GM21447 (cell line): ENCODE measurements at regions not wholly inside any gene's neighbourhood (a gene's known extent, or its start where the extent isn't known, plus 50 kb on each side); places are given as distances from the start of the nearest gene placed in this dataset.

Experiments
- ATAC-seq: cut with Tn5 transposase; IDR thresholded peaks from one replicate; pipeline ENCODE4 v1.9.1; 2021; ENCODE audit not compliant: unreplicated experiment

GRCh38 chr2:45337481-45337880 is 273.6 kb downstream of the SRBD1 start:
- no peak for ATAC-seq

GRCh38 chr2:45334205-45334604 is 276.9 kb downstream of the SRBD1 start:
- no peak for ATAC-seq

GRCh38 chr2:45332567-45332966 is 278.5 kb downstream of the SRBD1 start:
- no peak for ATAC-seq

- no peak for ATAC-seq
These were observed 279.0 kb downstream of the SRBD1 start for GRCh38 chr2:45332094-45332493.

- no peak for ATAC-seq
These were observed 279.7 kb downstream of the SRBD1 start for GRCh38 chr2:45331410-45331786.

- ATAC-seq = no peak
These were observed 280.2 kb downstream of the SRBD1 start for GRCh38 chr2:45330637-45331409.

- ATAC-seq = no peak
These were observed 281.0 kb downstream of the SRBD1 start for GRCh38 chr2:45330108-45330507.

GRCh38 chr2:45329045-45329677 is 281.9 kb downstream of the SRBD1 start:
- ATAC-seq = no peak

- no peak for ATAC-seq
These were observed 282.7 kb downstream of the SRBD1 start for GRCh38 chr2:45328264-45328870.

- no peak for ATAC-seq
These were observed 287.7 kb downstream of the SRBD1 start for GRCh38 chr2:45323344-45323743.

GRCh38 chr2:45320956-45321355 is 290.1 kb downstream of the SRBD1 start:
- no peak for ATAC-seq

GRCh38 chr2:45319683-45320455 is 291.2 kb downstream of the SRBD1 start:
- ATAC-seq = no peak

- no peak for ATAC-seq
These were observed 292.4 kb downstream of the SRBD1 start for GRCh38 chr2:45318686-45319085.

- ATAC-seq = no peak
These were observed 294.3 kb downstream of the SRBD1 start for GRCh38 chr2:45316576-45317338.

GRCh38 chr2:45315861-45316260 is 295.2 kb downstream of the SRBD1 start:
- no peak for ATAC-seq

- ATAC-seq = no peak
These were observed 298.8 kb downstream of the SRBD1 start for GRCh38 chr2:45312275-45312674.

- ATAC-seq = no peak
These were observed 299.5 kb downstream of the SRBD1 start for GRCh38 chr2:45311559-45311958.

- no peak for ATAC-seq
These were observed 297.9 kb upstream of the SIX2 start for GRCh38 chr2:45307147-45307546.

- no peak for ATAC-seq
These were observed 296.3 kb upstream of the SIX2 start for GRCh38 chr2:45305599-45305998.

- ATAC-seq = no peak
These were observed 294.4 kb upstream of the SIX2 start for GRCh38 chr2:45303417-45304202.
